GM18520 (cell line): ENCODE measurements at regions not wholly inside any gene's neighbourhood (a gene's known extent, or its start where the extent isn't known, plus 50 kb on each side); places are given as distances from the start of the nearest gene placed in this dataset.
"Not testable (repeated sequence)": the region's sequence is repeated elsewhere in the genome, so short reads cannot be mapped to it uniquely, and the experiment has no call there.

Source experiments
- ATAC-seq: cut with Tn5 transposase; IDR thresholded peaks from one replicate; pipeline ENCODE4 v1.9.1; 2021; ENCODE audit not compliant: unreplicated experiment

DNA sequence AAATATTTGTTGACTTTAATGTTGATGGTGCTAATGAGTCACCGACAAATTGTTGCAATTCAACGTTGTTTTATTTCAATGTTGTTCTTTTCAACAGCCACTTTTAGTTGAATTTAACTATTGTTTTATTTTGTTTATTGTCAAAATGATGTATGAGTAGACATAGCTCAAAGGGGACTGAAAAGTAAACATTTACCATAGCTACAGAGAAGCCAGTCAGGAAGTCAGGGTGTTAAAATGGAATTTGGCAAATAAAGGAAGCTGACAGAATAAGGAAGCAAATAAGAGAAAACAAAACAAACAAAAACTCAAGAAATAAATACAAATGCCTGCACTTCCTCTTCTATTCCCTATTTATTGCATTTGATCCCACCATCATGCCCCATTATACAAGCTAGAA is 648.4 kb upstream of the HTR2C start:
- no peak for ATAC-seq

DNA sequence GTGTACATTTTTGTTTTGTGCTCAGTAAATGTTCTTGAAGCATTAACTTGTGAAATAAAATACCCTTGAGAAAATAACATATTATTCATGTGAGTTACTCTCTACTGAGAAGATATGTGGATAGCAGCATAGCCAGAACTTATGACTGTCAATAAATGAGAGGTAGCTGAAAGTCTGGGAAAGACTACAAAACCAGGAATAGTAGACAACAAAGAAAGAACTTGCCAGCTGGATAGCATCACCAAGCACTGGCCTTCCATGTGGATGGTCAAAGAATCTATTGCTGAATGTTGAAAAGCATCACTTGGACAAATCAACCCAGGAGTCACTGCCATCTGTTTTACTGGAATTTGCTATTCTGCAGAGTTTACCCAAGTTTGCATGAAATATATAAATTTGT is 650.0 kb upstream of the HTR2C start:
- no peak for ATAC-seq

DNA sequence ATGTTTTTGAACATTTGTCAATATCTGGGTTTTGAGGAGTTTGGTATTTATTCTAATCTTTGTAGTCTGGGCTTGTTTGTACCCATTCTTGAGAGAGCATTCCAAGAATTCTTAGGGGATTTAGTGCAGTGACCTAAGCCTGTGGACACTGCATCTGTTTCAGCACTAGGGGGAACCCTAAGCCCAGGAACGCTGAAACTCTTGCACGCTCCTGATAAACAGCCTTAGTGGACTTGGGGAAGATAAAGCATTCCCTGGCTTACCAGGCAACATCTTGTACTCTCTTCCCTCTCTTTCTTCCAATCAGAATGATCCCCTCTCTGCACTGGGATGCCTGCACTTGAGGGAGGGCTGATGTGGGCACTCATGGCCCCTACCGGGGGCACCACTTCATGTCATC is 654.9 kb upstream of the HTR2C start:
- no peak for ATAC-seq

DNA sequence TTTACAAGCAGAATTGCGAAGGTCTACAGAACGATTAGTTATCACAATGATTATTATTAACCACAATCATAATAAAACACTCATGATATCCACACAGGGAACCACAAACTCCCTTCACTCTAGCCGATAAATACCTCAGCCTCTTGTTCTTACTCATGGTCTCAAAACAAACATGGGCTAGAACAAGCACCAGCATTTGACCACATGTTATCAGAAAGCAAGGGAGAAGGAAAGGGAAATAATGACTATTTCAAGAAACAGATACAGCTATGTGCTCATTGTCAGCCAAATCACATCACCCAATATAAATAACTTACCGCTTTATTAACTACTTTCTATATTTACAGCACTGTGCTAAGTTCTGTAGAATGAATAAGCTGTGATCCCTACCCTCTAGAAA is 663.2 kb upstream of the HTR2C start:
- no peak for ATAC-seq

DNA sequence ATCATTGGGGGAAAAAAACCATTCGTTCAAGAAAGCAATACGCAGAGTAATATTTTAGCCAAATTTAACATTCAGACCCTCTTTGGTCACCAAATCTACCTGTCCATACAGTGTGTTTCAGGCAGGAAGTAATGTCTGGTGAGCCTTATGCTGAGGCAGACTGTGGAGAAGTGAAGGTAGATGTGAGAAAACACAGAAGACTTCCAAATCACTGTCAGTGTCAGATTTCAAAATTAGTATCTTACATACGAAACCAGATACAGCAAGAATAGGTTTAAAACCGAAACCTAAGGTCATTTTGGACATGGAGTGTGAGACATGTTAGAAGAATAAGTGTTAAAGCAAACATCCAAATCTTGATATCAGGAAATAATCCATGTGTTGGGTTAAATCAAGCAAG is 664.5 kb upstream of the HTR2C start:
- ATAC-seq: no peak

DNA sequence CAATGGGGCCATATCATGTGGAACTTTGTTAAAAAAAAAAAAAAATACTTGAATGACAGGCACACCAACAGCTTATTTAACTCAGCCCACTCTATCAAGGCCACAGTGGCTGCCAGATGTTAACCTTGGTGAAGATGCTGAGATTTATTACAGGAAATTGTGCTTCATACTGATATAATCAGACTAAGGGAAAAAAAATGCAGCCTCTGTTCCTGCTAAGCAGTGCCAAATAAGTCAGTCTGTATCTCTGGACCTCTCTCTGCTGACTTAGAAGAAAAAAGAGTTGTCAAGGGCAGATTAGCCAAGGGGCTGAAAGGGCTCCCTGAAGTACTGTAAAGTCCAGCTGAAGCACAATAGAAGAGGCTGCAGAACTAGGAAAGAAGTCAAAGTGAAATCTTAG is 677.7 kb upstream of the HTR2C start:
- ATAC-seq: no peak

DNA sequence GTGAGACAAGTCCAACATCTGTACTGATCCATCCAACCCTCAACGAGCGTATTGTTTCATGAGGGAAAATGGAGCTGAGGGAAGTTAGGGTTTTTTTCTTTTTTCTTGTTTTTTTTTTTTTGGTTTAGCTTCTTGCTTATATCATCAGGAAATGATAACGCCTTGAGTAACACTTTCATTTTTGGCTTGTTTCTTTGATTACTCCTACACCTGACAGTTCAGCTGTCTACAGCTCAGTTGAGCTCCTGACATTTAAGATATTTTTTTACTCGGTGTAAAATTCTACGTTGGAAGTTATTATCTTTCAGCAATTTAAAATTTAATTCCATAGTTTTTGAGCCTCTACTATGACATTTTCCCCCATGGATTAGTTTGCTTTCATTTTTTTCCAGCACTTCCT is 691.0 kb upstream of the HTR2C start:
- no peak for ATAC-seq

DNA sequence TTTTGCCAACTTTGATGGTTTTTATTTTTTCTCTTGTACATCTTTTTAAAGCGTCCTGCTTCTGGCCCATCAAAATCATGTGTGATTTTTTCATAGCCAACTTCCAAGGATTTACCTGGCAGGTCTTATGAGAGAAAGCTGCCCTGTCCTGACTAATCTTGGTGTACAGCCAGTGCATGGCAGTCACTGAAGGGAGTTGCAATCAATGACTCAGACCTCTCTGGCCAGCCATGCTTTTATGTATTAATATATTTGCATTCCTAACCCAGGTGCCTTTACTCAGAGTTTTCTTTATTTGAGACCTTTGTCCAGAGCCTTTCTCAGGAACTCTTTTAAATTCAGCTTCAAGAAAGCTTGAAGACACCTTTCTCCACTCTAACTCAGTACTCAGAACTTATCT is 691.5 kb upstream of the HTR2C start:
- ATAC-seq: no peak

DNA sequence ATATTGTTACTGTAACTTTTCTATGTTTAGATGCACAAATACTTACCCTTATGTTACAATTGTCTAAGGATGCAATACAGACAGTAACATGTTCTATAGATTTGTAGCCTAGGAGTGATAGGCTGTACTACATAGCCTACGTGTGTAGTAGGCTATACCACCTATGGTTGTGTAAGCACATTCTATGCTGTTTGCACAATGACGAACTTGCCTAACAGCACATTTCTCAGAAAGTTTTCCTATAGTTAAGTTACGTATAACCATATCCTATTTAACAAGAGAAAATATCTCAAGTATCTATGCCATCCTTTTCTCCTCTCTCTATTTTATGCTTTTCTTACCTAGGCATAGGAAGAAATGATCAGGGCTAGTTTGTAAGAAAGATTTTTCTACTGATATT is 710.8 kb upstream of the HTR2C start:
- no peak for ATAC-seq

DNA sequence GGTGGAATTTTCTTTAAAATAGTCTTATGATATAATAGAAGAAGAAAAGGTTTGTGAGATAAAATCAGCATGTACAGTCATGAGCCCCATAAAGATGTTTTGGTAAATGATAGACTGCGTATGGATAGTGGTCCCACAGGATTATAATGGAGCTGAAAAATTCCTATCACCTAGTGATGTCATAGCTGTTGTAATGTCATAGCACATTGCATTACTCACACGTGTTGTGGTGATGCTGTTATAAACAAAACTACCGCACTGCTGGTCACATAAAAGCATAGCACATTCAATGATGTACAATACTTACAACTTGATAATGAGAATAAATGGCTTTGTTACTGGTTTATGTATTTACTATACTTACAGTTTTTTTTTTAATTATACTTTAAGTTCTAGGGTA is 715.2 kb upstream of the HTR2C start:
- ATAC-seq: no peak

DNA sequence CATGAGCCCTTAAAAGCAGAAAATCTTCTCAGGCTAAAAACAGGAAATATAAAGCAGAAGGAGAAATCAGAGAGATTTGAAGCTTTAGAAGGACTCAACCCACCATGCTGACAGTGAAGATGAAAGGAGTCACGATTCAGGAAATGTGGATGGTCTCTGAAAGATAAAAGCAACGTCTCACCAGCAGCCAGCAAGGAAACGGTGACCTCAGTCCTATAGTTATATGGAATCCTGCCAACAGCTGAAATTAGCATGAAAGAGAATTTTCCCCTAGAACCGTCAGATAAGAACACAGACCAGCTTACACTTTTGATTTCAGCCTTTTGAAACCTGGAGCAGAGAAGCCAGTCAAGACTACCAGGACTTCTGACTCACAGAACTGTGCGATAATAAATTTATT is 715.7 kb upstream of the HTR2C start:
- ATAC-seq: no peak

DNA sequence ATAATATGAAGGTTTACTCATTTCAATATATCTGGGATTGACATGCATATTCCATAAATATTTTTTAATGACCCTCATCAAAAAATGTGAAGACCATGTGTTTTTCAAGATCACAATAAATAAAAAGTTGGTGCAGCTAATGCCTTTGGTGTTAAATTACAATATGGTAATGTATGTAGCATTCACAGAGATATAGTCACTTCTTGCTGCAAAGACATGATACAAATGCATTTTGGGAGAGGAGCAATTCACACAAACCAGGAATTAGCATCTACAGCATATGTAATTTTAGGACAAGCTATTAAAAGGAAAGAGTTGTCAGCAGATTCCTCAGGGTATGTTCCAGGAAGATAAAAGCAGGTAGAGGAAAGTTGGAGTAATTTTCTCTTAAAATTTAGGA is 734.5 kb upstream of the HTR2C start:
- no peak for ATAC-seq

DNA sequence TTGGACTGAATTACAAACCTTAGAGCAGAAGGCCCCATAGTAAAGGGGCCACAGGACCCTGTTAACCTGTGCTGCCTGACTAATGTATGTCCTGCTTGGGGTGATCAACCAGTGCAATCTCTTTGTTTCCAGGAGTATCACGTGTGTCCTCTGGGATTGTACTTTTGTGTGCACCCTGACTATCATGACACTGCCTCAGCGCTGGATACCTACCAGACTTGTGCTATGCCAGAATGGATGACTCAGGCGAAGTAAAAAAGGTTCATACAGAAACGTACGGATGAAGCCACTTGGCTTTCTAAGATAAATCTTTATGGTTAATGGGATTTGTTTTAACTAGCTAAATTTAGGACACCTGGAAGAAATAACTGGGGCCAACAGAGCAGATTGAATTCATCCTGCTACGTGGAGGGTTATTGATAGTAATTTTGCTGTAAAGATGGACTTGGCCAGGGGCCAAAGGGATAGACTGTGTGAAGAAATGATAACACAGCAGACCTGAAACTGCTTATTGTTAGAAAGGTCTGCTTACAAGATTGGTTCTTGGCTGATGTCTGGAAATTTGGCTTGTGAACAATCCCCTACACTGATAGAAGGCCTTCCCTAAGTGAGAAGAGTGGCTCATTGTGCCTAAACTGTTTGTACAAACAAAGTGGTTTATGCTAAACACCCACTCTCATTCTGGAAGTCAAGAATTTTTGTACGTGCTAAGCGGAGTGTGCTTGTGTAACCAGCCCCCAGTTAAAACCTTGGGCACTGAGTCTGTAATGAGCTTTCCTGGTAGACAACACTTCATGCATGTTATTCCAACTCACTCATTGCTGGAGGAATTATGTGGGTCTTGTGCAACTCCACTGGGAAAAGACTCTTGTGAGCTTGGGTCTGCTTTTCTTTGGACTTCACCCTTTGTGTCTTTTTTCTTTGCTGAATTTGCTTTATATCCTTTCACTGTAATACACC is 750.5 kb upstream of the HTR2C start:
- no peak for ATAC-seq

DNA sequence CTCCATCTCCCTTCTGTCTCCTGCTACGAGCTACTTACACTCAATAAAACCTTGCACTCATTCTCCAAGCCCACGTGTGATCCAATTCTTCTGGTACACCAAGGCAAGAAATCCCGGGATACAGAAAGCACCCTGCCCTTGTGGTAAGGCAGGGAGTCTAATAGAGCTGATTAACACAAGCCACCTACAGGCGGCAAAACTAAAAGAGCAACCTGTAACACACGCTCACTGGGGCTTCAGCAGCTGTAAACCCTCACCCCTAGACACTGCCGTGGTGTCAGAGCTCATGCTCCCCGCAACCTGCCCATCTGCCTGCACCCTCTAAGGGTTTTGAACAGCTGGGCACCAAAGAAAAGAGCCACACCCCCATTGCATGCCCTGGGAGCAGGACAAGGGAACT is 755.4 kb upstream of the HTR2C start:
- no peak for ATAC-seq

DNA sequence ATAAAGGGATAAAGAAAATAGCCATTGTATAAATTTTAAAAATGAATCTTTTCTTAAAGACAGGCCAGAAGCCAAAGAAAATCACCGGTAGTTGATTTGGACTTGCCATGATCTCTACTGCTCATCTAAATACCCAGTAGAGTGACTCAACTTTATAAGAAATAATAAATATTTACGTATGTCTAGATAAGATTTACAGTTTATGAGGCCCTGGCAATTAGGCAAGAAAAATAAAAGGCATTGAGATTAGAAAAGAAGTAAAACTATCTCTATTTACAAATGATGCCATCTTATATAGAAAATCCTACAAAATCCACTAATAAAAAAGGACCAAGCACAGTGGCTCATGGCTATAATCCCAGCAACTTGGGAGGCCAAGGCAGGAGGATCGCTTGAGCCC is 765.5 kb upstream of the HTR2C start:
- no peak for ATAC-seq

DNA sequence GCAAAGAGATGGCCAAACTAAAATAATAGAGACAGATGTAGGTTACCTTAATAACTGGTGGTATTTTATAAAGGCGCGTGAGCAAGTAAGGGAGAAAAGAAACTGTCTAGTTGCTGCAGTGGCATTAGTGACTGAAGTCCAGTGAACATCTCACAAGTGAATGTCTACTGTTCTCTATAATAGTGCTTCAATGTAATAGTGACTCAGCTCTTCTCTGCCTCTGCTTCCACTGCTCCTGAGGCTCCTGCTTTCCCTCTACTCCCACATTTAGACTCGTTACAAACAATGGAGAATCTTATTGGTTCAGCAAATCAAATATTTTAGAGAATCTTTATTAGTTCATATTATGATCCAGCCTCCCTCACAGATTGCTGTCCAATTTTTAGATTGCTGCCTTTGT is 779.1 kb upstream of the HTR2C start:
- ATAC-seq: no peak

DNA sequence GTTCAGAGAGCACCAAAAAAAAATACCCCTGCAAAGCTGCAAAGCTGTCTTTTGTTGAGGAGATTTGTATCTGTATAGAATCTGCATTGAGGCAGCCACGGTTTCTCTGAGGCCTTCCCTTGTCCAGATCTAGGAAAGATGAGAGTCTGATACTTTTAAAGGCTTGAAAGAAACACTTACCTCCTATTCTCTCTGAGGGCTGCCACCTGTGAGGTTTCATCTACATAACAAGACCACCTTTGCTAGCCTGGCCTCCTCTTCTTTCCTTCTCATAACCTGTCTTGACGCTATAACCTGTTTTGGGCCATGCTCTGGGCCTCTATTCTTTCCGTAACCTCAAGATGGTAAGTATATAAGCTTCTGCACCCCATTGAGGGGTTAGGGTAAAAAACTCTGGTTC is 779.6 kb upstream of the HTR2C start:
- no peak for ATAC-seq

DNA sequence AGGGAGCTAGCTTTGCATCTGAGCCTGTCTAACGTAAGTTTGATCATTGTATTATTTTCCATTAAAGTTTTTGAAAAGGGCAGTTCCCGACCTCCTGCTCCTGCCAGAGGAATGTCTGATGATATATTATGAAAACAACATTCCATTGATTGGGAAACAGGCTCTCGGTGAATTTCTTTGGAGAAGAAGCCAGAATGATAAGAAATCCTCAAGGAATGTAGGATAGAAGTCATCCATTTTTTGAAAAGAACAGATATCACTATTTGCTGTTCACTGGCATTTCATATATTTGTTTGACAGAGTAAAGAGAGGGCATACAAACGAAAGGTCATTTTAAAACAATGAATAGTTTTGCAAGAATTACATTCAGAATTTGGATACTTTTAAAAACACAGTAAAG is 781.0 kb upstream of the HTR2C start:
- ATAC-seq: no peak

DNA sequence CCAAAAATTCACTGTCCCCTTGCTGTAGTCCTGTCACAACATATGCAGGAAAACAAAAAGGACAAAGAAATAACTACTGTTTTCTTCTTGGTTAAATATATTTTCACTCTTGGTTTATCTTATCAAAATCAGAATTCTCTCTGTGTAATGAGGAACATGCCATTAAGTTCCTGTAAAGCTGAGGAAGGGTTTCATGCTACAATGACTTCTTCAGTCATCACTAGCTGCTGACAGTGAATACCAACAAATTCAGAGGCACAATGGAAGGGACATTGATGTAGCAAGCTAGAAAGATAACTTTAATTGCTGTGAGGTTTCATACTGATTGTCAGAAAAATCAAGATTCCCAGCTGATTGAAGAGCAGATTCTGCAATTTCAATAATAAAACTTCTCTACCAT is 782.9 kb upstream of the HTR2C start:
- ATAC-seq: no peak

DNA sequence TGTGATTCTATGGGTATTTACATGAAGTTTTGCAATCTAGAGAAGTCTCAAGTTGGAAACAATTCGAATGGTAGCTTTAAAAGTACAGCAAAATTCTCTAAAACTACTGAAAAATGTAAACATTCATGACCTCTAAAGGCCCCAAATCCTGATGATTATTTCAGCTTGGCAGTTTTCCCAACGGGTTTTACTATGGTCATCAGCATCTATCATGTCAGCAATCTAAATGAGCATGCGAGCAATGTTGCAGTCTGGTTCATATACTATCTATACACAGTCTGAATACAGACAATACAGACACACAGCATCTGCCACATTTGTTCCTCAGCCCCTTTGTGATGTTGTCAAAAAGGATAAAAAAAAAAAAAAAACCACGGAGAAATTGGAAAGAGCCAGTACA is 790.3 kb upstream of the HTR2C start:
- ATAC-seq: no peak

DNA sequence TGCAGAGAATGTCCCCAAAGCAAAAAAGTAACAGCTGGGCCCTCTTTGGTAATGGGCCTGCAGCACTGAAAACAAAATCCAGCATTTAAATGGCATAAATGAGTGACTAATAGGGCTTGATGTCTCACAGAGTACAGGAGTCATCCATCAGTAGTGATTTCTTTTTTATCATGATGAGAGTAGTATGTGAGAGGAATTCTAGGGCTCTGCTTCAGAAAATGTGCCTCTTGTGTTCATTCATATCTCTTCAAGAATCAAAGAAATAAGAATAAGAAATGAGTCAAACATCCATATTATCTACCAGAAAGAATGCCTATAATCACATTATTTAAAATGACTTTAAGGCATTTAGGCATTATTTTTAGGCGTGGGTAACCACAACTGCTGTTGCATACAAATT is 792.9 kb upstream of the HTR2C start:
- ATAC-seq: no peak

DNA sequence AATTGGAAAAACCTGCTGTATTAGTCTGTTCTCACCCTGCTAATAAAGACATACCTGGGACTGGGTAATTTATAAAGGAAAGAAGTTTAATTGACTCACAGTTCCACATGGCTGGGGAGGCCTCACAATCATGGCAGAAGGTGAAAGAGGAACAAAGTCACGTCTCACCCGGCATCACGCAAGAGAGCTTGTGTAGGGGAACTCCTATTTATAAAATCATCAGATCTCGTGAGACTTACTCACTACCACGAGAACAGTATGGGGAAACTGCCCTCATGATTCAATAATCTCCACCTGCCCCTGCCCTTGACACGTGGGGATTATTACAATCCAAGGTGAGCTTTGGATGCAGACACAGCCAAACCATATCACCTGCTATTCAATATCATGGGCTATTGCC is 799.1 kb upstream of the HTR2C start:
- ATAC-seq: not testable (repeated sequence)

DNA sequence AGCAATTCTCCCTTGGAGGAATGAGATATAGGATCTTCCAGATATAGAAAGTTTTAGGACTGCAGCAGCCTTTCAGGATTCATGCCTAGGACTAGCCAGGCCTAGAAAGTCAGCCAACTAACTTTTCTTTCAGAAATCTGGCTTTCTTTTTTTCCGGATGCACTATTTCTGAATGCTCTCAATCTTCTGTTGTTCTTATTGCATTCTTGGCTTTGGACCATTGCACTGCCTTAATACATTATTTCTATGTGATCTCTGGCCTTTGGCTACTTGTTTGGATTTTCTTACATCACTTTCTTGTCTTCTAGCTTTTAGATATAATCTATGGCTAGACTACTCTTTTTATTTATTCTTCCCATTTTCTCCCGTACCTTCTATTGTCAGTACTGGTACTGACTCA is 813.1 kb upstream of the HTR2C start:
- ATAC-seq: no peak
